ENCODE measurements at regions not wholly inside any gene's neighbourhood (a gene's known extent, or its start where the extent isn't known, plus 50 kb on each side); places are given as distances from the start of the nearest gene placed in this dataset.

DNA sequence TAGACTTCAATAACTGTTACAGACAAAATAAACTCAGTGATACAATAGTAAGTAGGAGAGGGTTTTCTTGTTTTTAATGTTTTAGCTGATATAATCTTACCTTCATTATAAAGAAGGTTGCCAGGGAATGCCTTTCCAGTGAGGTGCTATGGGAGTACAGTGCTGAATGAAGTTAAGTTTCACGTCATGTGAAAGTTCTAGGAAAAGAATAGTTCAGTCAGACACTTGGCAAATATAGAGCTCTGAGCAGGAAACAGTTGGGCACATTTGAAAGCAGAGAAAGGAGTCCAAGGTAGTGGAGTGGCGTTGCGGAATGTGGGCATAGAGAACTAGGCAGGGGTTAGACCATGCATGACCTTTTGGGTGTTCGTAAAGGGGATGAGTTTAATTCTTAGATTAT is 88.6 kb upstream of the DCN start:
- TF ChIP-seq SIN3A (IDR thresholded peaks at IDR 0.05; ENCODE audit: borderline replicate concordance, insufficient read depth, low read depth, low read length) (no peak), CTCF (IDR thresholded peaks at IDR 0.05) (no peak), TCF7L2 (IDR thresholded peaks at IDR 0.05; ENCODE audit: low read depth, low read length) (no peak)
